ENCODE measurements at regions not wholly inside any gene's neighbourhood (a gene's known extent, or its start where the extent isn't known, plus 50 kb on each side); places are given as distances from the start of the nearest gene placed in this dataset.
A peak's percentile ranks its signal among the peaks of the same experiment; 100 is the strongest.

- no peak for DNase-seq (ENCODE audit: low spot score)
Observed at GRCh38 chr4:159444678-159445077, 341.8 kb downstream of the RAPGEF2 start.

GRCh38 chr4:159445692-159446091, 342.8 kb downstream of the RAPGEF2 start:
- no peak for DNase-seq (ENCODE audit: low spot score)

GRCh38 chr4:159446266-159446976, 343.5 kb downstream of the RAPGEF2 start:
- peak; percentile 58 for DNase-seq (ENCODE audit: low spot score)

DNA sequence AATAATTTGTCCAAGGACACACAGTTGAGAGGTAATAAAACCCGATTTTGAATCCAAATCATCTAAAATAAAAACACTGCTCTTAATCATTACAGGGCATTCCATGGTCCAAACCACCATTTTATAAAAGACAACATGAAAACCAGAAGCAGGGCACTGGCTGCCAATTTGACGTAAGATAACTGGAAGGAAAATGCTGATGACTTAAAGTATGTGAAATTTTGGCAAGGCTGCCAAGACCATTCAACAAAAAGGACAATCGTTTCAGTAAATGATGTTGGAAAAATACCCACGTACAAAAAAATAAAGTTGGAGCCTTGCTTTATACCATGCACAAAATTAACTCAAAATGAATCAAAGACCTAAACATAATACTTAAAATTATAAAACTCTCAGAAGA, 344.4 kb downstream of the RAPGEF2 start:
- DNase-seq (ENCODE audit: low spot score) = no peak

DNA sequence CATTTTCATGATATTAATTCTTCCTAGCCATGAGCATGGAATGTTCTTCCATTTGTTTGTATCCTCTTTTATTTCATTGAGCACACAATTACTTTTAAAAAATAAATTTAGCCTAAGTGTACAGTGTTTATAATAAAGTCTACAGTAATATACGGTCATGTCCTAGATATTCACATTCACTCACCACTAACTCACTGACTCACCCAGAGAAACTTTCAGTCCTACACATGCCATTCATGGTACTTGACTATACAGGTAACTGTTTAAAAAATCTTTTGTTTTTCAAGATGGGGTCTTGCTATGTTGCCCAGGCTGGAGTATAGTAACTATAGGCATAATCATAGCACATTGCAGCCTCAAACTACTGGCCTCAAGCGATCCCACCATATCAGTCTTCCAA, 348.1 kb downstream of the RAPGEF2 start:
- DNase-seq (ENCODE audit: low spot score) = no peak

- peak; percentile 52 for DNase-seq (ENCODE audit: low spot score)
Observed at GRCh38 chr4:159455675-159456237, 352.9 kb downstream of the RAPGEF2 start.

- DNase-seq (ENCODE audit: low spot score) = no peak
Observed at GRCh38 chr4:159460371-159460770, 357.5 kb downstream of the RAPGEF2 start.

GRCh38 chr4:159463235-159463634, 360.4 kb downstream of the RAPGEF2 start:
- no peak for DNase-seq (ENCODE audit: low spot score)

DNA sequence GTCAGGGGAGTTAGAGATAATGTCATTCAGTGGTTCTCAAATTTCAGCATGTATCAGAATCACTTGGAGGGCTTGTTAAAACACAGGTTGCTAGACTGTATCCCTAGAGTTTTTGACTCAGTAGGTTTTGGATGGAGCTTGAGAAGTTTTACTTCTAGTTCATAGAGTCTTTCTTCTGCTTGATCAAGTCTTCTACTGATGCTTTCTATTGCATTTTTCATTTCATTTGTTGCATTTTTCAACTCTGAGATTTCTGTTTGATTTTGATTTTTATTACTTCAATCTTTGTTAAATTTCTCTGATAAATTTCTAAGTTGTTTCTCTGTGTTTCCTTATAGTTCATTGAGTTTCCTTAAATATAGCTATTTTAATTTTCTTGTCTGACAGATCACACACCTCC, 361.4 kb downstream of the RAPGEF2 start:
- DNase-seq (ENCODE audit: low spot score) = no peak

GRCh38 chr4:159476886-159477285, 374.0 kb downstream of the RAPGEF2 start:
- DNase-seq (ENCODE audit: low spot score) = no peak

GRCh38 chr4:159480826-159481225, 377.9 kb downstream of the RAPGEF2 start:
- DNase-seq (ENCODE audit: low spot score) = no peak

DNA sequence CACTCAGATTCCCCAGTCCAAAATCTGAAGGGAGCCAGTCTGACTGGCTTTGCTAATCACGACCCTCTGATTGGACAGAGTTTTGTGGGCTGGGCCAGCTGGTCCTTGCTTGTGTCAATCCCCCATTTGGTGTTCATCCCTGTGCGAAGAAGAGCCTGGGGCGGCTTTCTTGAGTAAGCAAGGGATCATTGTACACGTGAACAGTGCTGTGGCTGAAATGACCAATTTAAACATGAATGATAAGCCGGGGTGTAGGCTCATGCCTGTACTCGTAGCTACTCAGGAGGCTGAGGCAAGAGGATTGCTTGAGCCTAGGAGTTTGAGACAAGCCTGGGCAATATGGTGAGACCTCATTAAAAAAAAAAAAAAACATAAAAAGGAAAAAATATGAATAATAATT, 379.1 kb downstream of the RAPGEF2 start:
- DNase-seq (ENCODE audit: low spot score) = no peak

DNA sequence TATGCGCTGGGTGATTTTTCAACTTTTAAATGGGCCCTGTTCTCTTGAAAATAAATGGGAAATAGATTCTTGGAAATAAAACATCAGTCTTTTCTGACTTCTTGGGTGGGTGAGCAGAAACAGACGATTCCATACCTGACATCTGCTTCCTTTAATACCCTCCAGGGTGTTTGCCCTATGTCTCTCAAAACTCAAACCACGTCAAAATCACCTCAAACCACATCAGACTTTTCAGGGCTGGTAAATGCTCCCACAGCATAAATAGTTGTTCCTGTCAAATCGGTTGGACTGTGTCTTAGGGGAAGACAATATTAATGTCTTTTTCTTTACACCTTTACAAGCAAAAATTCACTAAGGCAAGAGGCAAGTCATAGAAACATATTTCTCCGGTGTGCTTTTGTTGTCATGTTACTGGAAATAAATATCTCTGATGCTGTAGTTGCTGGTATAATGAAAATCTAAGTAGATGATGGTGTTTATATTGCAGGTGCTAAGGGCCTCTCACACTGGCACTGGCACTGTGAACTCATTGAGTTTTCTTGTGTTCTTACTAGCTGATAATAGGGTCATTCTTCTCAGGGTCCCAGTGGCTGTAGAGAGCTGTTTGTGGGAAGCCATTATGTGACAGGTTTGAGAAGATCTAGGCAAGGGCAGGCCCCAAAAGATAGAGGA, 380.4 kb downstream of the RAPGEF2 start:
- DNase-seq (ENCODE audit: low spot score) = no peak

- DNase-seq (ENCODE audit: low spot score) = no peak
Observed at GRCh38 chr4:159483782-159484741, 381.2 kb downstream of the RAPGEF2 start.

GRCh38 chr4:159484864-159485263, 382.0 kb downstream of the RAPGEF2 start:
- no peak for DNase-seq (ENCODE audit: low spot score)

DNA sequence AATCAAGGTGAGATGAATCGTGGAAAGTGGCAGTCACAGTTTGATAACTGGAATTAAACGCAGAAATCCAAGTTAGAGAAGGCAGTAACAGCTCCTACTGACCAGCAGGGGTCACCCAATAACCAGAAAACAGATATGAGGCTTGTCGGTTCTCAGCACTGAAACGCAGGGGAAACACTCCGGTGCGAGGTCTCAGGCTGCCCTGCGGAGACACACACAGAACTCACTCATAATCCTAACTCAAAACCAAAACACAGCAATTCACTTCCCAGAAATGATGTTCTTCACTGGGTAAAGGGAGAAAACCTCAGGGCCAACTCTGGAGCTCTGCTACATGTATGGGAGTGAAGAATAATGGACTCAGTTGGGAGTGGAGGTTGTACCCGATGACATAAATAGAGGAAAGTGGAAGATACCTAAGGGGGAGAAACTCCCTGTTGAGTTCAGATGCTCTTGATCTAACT, 384.4 kb downstream of the RAPGEF2 start:
- DNase-seq (ENCODE audit: low spot score) = peak; percentile 70

DNA sequence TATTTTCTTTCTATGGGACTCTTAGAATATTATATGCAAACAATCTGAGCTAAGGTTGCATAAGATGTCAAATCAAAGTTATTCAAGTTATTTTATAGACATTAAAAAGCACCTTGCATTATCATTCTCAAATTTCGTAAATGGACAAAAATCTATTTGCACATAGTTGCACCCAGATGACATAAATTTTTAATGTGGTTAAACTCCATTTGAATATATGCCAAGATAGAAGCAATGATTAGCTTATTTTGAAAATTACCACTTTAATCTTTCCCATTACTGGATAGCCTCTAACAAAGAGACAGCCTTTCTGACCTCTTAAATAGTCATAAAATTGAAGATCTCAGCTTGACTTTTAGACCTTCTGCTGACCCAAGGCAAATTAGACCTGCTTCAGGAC, 386.8 kb downstream of the RAPGEF2 start:
- no peak for DNase-seq (ENCODE audit: low spot score)

DNA sequence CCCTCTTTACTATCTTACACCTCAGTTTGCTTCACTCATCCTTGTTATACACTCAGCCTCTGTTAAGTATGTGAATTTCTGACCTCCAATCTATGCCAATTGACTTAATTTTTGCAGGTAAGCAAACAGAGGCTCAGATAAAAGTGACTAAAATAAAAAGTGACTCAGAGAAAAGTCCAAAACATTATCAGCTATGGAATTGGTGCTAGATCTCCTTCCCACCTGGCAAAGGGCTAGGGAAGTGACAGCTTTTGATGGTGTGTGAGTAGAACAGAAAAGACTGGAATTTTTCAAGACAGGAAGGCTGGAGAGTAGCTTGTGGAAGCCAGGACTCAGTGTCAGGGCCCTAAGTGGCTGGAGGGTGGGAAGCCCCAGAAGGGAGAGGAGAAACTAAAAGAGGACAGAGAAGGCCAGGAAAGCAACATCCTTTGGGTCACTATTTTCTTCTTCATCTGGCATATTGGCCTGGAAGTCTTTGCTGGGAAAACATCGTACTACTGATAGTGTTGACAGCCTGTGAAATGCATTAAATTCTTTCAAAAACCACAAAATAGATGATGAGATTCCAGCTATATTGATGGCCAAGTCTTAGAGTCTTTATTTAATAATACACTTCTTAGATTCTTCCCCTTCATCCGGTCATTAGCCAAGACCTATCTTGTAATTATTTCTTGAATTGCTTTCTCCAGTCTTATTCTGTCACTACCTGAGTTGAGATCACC, 392.8 kb downstream of the RAPGEF2 start:
- DNase-seq (ENCODE audit: low spot score) = no peak

- DNase-seq (ENCODE audit: low spot score) = no peak
Observed at GRCh38 chr4:159496248-159496647, 393.4 kb downstream of the RAPGEF2 start.

- DNase-seq (ENCODE audit: low spot score) = no peak
Observed at GRCh38 chr4:159497936-159498335, 395.1 kb downstream of the RAPGEF2 start.
